NCI-H146 treated with DMSO at 0.1 percent for 48 hours (cell line): ENCODE measurements at regions not wholly inside any gene's neighbourhood (a gene's known extent, or its start where the extent isn't known, plus 50 kb on each side); places are given as distances from the start of the nearest gene placed in this dataset.

Experiments
- DNase-seq: peaks from one replicate; lab custom pipeline; 2025; ENCODE audit not compliant: unreplicated experiment; lab: John Stamatoyannopoulos, UW

- DNase-seq = no peak
Measured at GRCh38 chr6:167532410-167533288, 207.8 kb downstream of the TTLL2 start.

GRCh38 chr6:167533851-167534250 lies 209.0 kb downstream of the TTLL2 start:
- no peak for DNase-seq

GRCh38 chr6:167537816-167538215 lies 212.9 kb downstream of the TTLL2 start:
- DNase-seq = no peak

GRCh38 chr6:167538746-167539145 lies 213.9 kb downstream of the TTLL2 start:
- DNase-seq = no peak

- no peak for DNase-seq
Measured at GRCh38 chr6:167540796-167541195, 215.9 kb downstream of the TTLL2 start.

- DNase-seq = no peak
Measured at GRCh38 chr6:167541544-167541943, 216.7 kb downstream of the TTLL2 start.

- DNase-seq = no peak
Measured at GRCh38 chr6:167543602-167544497, 219.0 kb downstream of the TTLL2 start.

GRCh38 chr6:167546611-167547327 lies 221.9 kb downstream of the TTLL2 start:
- no peak for DNase-seq

GRCh38 chr6:167547328-167547692 lies 222.4 kb downstream of the TTLL2 start:
- DNase-seq = no peak

- no peak for DNase-seq
Measured at GRCh38 chr6:167547751-167548150, 222.9 kb downstream of the TTLL2 start.

GRCh38 chr6:167548451-167548850 lies 223.6 kb downstream of the TTLL2 start:
- DNase-seq = no peak

- no peak for DNase-seq
Measured at GRCh38 chr6:167549213-167549612, 224.3 kb downstream of the TTLL2 start.

- no peak for DNase-seq
Measured at GRCh38 chr6:167550941-167551627, 226.2 kb downstream of the TTLL2 start.

GRCh38 chr6:167551628-167552257 lies 226.9 kb downstream of the TTLL2 start:
- DNase-seq = no peak

- DNase-seq = no peak
Measured at GRCh38 chr6:167552258-167552630, 227.4 kb downstream of the TTLL2 start.

GRCh38 chr6:167552961-167553735 lies 228.3 kb downstream of the TTLL2 start:
- DNase-seq = no peak

GRCh38 chr6:167553736-167554119 lies 228.8 kb downstream of the TTLL2 start:
- DNase-seq = no peak

- no peak for DNase-seq
Measured at GRCh38 chr6:167554854-167555253, 230.0 kb downstream of the TTLL2 start.

GRCh38 chr6:167555836-167556235 lies 230.9 kb downstream of the TTLL2 start:
- no peak for DNase-seq

- no peak for DNase-seq
Measured at GRCh38 chr6:167557675-167558074, 232.8 kb downstream of the TTLL2 start.
